SK-N-SH (cell line): ENCODE measurements at regions not wholly inside any gene's neighbourhood (a gene's known extent, or its start where the extent isn't known, plus 50 kb on each side); places are given as distances from the start of the nearest gene placed in this dataset.

Experiments
- CTCF ChIA-PET: fragments of 300-600, 350-600 bp; formaldehyde crosslinking; extraction: SDS; loops from one replicate; lab custom pipeline; 2021; lab: Yijun Ruan, JAX
- POLR2A ChIA-PET: fragments of 350-600 bp; sonication (Branson Sonifier 250); formaldehyde crosslinking; extraction: SDS; loops from one replicate; lab custom pipeline; 2020; ENCODE audit warnings: antibody characterized with exemption, inconsistent platforms; lab: Yijun Ruan, JAX
- DNase-seq: peaks from one replicate; pipeline ENCODE4 v3.0.0; 2012
- H2AFZ ChIP-seq: fragments of 200-600 bp; sonication (generic); 2 replicates; pipeline ENCODE4 v1.8.1; 2016; ENCODE audit warnings: antibody characterized with exemption, mild to moderate bottlenecking, low read depth
- H3F3A ChIP-seq: fragments of 200-600 bp; sonication (generic); replicated peaks from 2 replicates; pipeline ENCODE3; 2016; ENCODE audit warnings: antibody characterized with exemption, mild to moderate bottlenecking; ENCODE audit not compliant: insufficient read depth
- H3K27ac ChIP-seq, 2 experiments: fragments of 200-500 bp in 1 of 2; fragments of 200-600 bp in 1 of 2; sonication (Bioruptor generic) in 1 of 2; sonication (generic), shearing (Covaris generic) in 1 of 2; 2 replicates each; pipeline versions ENCODE4 v1.5.1 to v1.6.1; 2014 to 2016; ENCODE audit warnings: low read depth in 2 of 2, inconsistent platforms in 1 of 2, low read length in 1 of 2, mild to moderate bottlenecking in 1 of 2, mixed read lengths in 1 of 2
- H3K27me3 ChIP-seq: fragments of 200-600 bp; sonication (generic), shearing (Covaris generic); 2 replicates; pipeline ENCODE4 v1.6.1; 2016; ENCODE audit warnings: mixed run types; ENCODE audit not compliant: insufficient read depth
- H3K36me3 ChIP-seq, 2 experiments: fragments of 200-500 bp in 1 of 2; fragments of 200-600 bp in 1 of 2; sonication (Bioruptor generic) in 1 of 2; sonication (generic) in 1 of 2; replicated peaks in 1 of 2; 2 replicates each; pipeline versions ENCODE3 to v1.5.1; 2014 to 2016; ENCODE audit warnings: low read length in 1 of 2, mild to moderate bottlenecking in 1 of 2; ENCODE audit not compliant: insufficient read depth in 2 of 2, control insufficient read depth in 1 of 2
- H3K4me1 ChIP-seq, 2 experiments: fragments of 200-500 bp in 1 of 2; fragments of 200-600 bp in 1 of 2; sonication (Bioruptor generic) in 1 of 2; sonication (generic), shearing (Covaris generic) in 1 of 2; 2 replicates each; pipeline versions ENCODE4 v1.5.1 to v1.6.1; 2014 to 2016; ENCODE audit warnings: low read depth in 1 of 2, low read length in 1 of 2, mixed run types in 1 of 2; ENCODE audit not compliant: insufficient read depth in 2 of 2, control insufficient read depth in 1 of 2
- H3K4me2 ChIP-seq: fragments of 200-600 bp; sonication (generic), shearing (Covaris generic); 2 replicates; pipeline ENCODE4 v1.6.1; 2017; ENCODE audit warnings: mixed run types
- H3K4me3 ChIP-seq, 2 experiments: fragments of 200-500 bp in 1 of 2; fragments of 200-600 bp in 1 of 2; sonication (Bioruptor generic) in 1 of 2; sonication (generic), shearing (Covaris generic) in 1 of 2; 2 replicates each; pipeline versions ENCODE4 v1.5.1 to v1.8.1; 2014 to 2016; ENCODE audit warnings: low read depth in 2 of 2, inconsistent platforms in 1 of 2, low read length in 1 of 2, mild to moderate bottlenecking in 1 of 2, mixed read lengths in 1 of 2, moderate library complexity in 1 of 2
- H3K79me2 ChIP-seq: fragments of 200-600 bp; sonication (generic); 2 replicates; pipeline ENCODE4 v1.8.1; 2017; ENCODE audit warnings: mild to moderate bottlenecking; ENCODE audit not compliant: insufficient read depth
- H3K9ac ChIP-seq: fragments of 200-600 bp; sonication (generic); 2 replicates; pipeline ENCODE4 v1.6.1; 2017; ENCODE audit warnings: mixed run types
- H3K9me2 ChIP-seq: fragments of 200-600 bp; sonication (generic); 2 replicates; pipeline ENCODE4 v1.6.1; 2017; ENCODE audit warnings: mixed run types
- H3K9me3 ChIP-seq: fragments of 200-600 bp; sonication (generic); 2 replicates; pipeline ENCODE4 v1.6.1; 2017; ENCODE audit warnings: mixed run types, mild to moderate bottlenecking, moderate library complexity
- H4K20me1 ChIP-seq: fragments of 200-600 bp; sonication (generic); 2 replicates; pipeline ENCODE4 v1.6.1; 2017; ENCODE audit warnings: mild to moderate bottlenecking, mixed run types; ENCODE audit not compliant: insufficient read depth
- EP300 ChIP-seq, 2 experiments: IDR thresholded peaks; 2 replicates each; pipeline versions ENCODE4 v1.4.0 to v1.6.1; 2012; ENCODE audit warnings: borderline replicate concordance in 1 of 2, low read depth in 1 of 2, low read length in 1 of 2
- EZH2phosphoT487 ChIP-seq: fragments of 200-600 bp; sonication (generic); IDR thresholded peaks from 2 replicates; pipeline ENCODE4 v1.6.1; 2017; ENCODE audit warnings: low read depth, mixed run types, mild to moderate bottlenecking, antibody characterized with exemption, moderate library complexity, borderline replicate concordance
- FOSL2 ChIP-seq: IDR thresholded peaks from 2 replicates; pipeline ENCODE4 v1.4.0; 2012; ENCODE audit warnings: low read depth, mild to moderate bottlenecking, moderate library complexity, borderline replicate concordance
- FOXJ3 ChIP-seq: sonication (generic); formaldehyde crosslinking; IDR thresholded peaks from 2 replicates; pipeline ENCODE4 v1.5.1; 2020; ENCODE audit warnings: mild to moderate bottlenecking, missing genetic modification reagents
- FOXM1 ChIP-seq: IDR thresholded peaks from 2 replicates; pipeline ENCODE4 v1.4.0; 2012; ENCODE audit warnings: low read depth, mild to moderate bottlenecking
- GABPA ChIP-seq: IDR thresholded peaks from 2 replicates; pipeline ENCODE4 v1.4.0; 2012; ENCODE audit warnings: low read depth, mild to moderate bottlenecking
- GATA2 ChIP-seq: sonication (generic); formaldehyde crosslinking; IDR thresholded peaks from 2 replicates; pipeline ENCODE4 v1.5.0; 2020; ENCODE audit warnings: mild to moderate bottlenecking, missing genetic modification reagents
- JUND ChIP-seq: IDR thresholded peaks from 2 replicates; pipeline ENCODE4 v1.4.0; 2012
- MEF2A ChIP-seq: IDR thresholded peaks from 2 replicates; pipeline ENCODE4 v1.4.0; 2012; ENCODE audit warnings: low read depth, borderline replicate concordance
- MXI1 ChIP-seq: IDR thresholded peaks from 2 replicates; pipeline ENCODE4 v1.6.1; 2012; ENCODE audit warnings: mild to moderate bottlenecking, low read depth, low read length, improper control_type of control experiment
- NFIC ChIP-seq: IDR thresholded peaks from 2 replicates; pipeline ENCODE4 v1.4.0; 2012; ENCODE audit warnings: borderline replicate concordance
- POLR2AphosphoS5 ChIP-seq: IDR thresholded peaks from 2 replicates; pipeline ENCODE4 v1.6.1; 2012; ENCODE audit warnings: low read depth, low read length
- RCOR1 ChIP-seq: fragments of 150-350 bp; IDR thresholded peaks from 2 replicates; pipeline ENCODE4 v1.6.1; 2017; ENCODE audit warnings: antibody characterized with exemption, low read length
- RFX5 ChIP-seq: IDR thresholded peaks from 2 replicates; pipeline ENCODE4 v1.6.1; 2012; ENCODE audit warnings: mild to moderate bottlenecking, improper control_type of control experiment, low read length
- SIN3A ChIP-seq: IDR thresholded peaks from 2 replicates; pipeline ENCODE4 v1.6.1; 2012; ENCODE audit warnings: low read depth, mild to moderate bottlenecking, low read length, moderate library complexity, borderline replicate concordance
- SMC3 ChIP-seq: IDR thresholded peaks from 2 replicates; pipeline ENCODE4 v1.6.1; 2012; ENCODE audit warnings: low read depth, low read length, improper control_type of control experiment
- TAF1 ChIP-seq: IDR thresholded peaks from 2 replicates; pipeline ENCODE4 v1.6.1; 2012; ENCODE audit warnings: low read depth, mild to moderate bottlenecking, low read length, moderate library complexity, borderline replicate concordance
- TCF12 ChIP-seq: IDR thresholded peaks from 2 replicates; pipeline ENCODE4 v1.4.0; 2012
- WGBS: methylation state at CpG from one replicate; pipeline ENCODE4 v1.1.6; 2017; ENCODE audit warnings: low lambda C conversion rate; 5-methylcytosine and 5-hydroxymethylcytosine counted together
- TF ChIP-seq, protein P1 (sequence below): IDR thresholded peaks from 2 replicates; pipeline ENCODE4 v1.4.0; 2012; ENCODE audit warnings: low read depth, borderline replicate concordance
- TF ChIP-seq, protein P2 (sequence below): IDR thresholded peaks from 2 replicates; pipeline ENCODE4 v1.4.0; 2012; ENCODE audit warnings: low read depth, borderline replicate concordance
- TF ChIP-seq, protein P3 (sequence below): IDR thresholded peaks from 2 replicates; pipeline ENCODE4; 2012

DNA sequence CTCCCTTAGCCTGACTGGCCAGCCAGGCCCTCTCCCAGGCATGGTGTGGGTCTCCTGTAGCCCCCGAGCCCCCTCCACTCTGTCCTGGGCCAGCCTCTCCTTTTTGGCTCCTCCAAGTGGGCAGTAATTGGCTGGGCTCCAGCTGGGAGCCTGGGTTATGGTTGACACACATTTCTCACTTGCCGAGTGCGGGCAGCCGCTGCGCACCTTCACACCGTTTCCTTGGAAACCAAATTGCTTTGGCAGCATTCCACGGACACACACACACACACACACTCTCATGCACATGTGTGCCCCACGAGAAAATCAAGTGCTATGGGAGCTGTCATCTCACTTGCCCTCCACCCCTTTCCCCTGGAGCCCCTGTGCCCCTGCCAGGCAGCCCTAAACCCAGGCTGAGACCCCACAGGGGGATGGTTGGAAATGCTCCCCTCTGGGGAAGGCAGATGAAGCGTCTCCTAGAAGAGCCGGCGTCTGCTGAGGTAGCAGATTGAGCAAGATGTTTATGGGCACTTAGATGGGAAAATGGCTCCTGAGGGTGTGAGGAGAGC, 402.7 kb upstream of the TNRC6C start (continued):
- no peak for TF ChIP-seq GATA2
- TF ChIP-seq TAF1 = no peak
- peak; percentile 47 for TF ChIP-seq NFIC
- 0 out of 2 replicates have a peak, but pooled peaks have one; percentile 66 for TF ChIP-seq FOXJ3 (CRISPR knock-in tag)
- TF ChIP-seq EP300 (IDR thresholded peaks at IDR 0.05; ENCODE audit: borderline replicate concordance in 1 of 2, low read depth in 1 of 2, low read length in 1 of 2) = peak in 1 of 2 experiments; percentile 40; a peak in 1 of 4 replicates

DNA sequence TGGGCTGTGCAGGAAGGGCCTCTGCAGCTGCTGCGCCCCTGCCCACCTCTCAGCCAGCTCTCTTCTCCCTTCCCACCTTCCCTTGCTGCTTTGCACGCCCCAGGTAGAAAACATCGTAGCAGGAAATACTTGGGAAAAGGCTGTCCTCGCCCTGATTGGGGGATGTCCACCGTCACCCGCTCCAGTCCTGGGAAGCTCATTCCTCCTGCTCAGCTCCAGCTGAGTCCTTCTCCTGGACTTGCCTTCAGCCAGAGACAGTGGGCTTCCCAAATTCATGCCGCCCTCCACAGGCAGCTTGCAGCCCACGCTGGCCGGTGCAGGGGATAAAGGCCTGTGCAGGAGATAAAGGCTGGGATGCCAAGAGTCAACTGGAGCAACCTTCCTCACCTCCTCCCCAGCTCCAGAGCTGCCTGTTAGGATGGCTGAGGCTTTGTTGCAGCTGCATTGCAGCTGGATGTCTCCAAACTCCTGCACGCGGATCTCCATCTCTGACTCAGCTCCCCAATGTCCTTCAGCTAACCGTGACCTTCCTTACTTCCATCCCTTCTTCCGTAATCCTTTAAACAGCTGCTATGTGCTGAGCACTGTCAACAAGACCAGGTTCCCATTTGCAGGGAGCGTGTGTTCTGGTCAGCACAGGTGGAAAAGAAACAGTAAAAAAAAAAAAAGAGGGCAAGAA, 402.0 kb upstream of the TNRC6C start:
- no peaks in the 10 kb centered on the region for H3K79me2 ChIP-seq
- no peak for TF ChIP-seq FOSL2
- no peak for TF ChIP-seq FOXJ3 (CRISPR knock-in tag)
- no peak for TF ChIP-seq SMC3
- no peak for TF ChIP-seq EZH2phosphoT487
- TF ChIP-seq, protein P1, sequence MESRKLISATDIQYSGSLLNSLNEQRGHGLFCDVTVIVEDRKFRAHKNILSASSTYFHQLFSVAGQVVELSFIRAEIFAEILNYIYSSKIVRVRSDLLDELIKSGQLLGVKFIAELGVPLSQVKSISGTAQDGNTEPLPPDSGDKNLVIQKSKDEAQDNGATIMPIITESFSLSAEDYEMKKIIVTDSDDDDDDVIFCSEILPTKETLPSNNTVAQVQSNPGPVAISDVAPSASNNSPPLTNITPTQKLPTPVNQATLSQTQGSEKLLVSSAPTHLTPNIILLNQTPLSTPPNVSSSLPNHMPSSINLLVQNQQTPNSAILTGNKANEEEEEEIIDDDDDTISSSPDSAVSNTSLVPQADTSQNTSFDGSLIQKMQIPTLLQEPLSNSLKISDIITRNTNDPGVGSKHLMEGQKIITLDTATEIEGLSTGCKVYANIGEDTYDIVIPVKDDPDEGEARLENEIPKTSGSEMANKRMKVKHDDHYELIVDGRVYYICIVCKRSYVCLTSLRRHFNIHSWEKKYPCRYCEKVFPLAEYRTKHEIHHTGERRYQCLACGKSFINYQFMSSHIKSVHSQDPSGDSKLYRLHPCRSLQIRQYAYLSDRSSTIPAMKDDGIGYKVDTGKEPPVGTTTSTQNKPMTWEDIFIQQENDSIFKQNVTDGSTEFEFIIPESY = no peak
- no peak for TF ChIP-seq RFX5
- TF ChIP-seq FOXM1 = no peak
- no peak for TF ChIP-seq MEF2A
- no peak for TF ChIP-seq RCOR1
- TF ChIP-seq JUND = no peak
- no peak for TF ChIP-seq GABPA
- no peak for TF ChIP-seq GATA2
- TF ChIP-seq, protein P2, sequence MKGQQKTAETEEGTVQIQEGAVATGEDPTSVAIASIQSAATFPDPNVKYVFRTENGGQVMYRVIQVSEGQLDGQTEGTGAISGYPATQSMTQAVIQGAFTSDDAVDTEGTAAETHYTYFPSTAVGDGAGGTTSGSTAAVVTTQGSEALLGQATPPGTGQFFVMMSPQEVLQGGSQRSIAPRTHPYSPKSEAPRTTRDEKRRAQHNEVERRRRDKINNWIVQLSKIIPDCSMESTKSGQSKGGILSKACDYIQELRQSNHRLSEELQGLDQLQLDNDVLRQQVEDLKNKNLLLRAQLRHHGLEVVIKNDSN = no peak
- TF ChIP-seq, protein P3, sequence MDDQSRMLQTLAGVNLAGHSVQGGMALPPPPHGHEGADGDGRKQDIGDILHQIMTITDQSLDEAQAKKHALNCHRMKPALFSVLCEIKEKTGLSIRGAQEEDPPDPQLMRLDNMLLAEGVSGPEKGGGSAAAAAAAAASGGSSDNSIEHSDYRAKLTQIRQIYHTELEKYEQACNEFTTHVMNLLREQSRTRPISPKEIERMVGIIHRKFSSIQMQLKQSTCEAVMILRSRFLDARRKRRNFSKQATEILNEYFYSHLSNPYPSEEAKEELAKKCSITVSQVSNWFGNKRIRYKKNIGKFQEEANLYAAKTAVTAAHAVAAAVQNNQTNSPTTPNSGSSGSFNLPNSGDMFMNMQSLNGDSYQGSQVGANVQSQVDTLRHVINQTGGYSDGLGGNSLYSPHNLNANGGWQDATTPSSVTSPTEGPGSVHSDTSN = no peak
- TF ChIP-seq MXI1 = no peak
- TF ChIP-seq SIN3A = no peak
- TF ChIP-seq TCF12 = no peak
- no peak for TF ChIP-seq POLR2AphosphoS5
- no peak for TF ChIP-seq NFIC
- no peak for TF ChIP-seq TAF1

More for the DNA sequence above, 402.0 kb upstream of the TNRC6C start:
- H3K9me3 ChIP-seq = no peaks in the 10 kb centered on the region
- H4K20me1 ChIP-seq = no peaks in the 10 kb centered on the region
- H3K27ac ChIP-seq = no peak overlapping the region
- ChIA-PET CTCF (interaction anchor here (0.8 to 5.9 kb wide), 8 partner anchors 10 to 259 kb away, joined by 3 to 60 read pairs (median 3); no protein-coding TSS in a partner anchor), POLR2A (interaction anchor here (1.0 to 1.3 kb wide), 2 partner anchors 8 to 402 kb away, joined by 3 to 6 read pairs; partner anchors contain the start of gene TNRC6C)
- H3K27me3 ChIP-seq = peaks cover 50% of the 10 kb centered on the region
- H2AFZ ChIP-seq = no peak overlapping the region
- no peak for DNase-seq
- H3K4me3 ChIP-seq = no peak overlapping the region
- 84% methylated on average over 14 of the region's 14 CpGs for WGBS
- H3K36me3 ChIP-seq = no peaks in the 10 kb centered on the region
- H3K9ac ChIP-seq = no peak overlapping the region
- H3K4me2 ChIP-seq = no peak overlapping the region
- peaks cover 0 to 18% of the 10 kb centered on the region in 2 experiments; a peak in 1 of 4 replicates for H3K4me1 ChIP-seq
- H3F3A ChIP-seq = no peaks in the 10 kb centered on the region
- H3K9me2 ChIP-seq = no peaks in the 10 kb centered on the region
